Thoracic aorta (tissue), 2 donors: ENCODE measurements at regions not wholly inside any gene's neighbourhood (a gene's known extent, or its start where the extent isn't known, plus 50 kb on each side); places are given as distances from the start of the nearest gene placed in this dataset.

ENCODE experiments used
- ATAC-seq: fragments of 150-250 bp; one replicate; pipeline ENCODE4 v1.8.0; 2017; ENCODE audit warnings: low read depth; ENCODE audit not compliant: insufficient number of reproducible peaks, low FRiP score
- DNase-seq: peaks from one replicate; pipeline ENCODE4 v3.0.0-alpha.2; 2020; ENCODE audit warnings: low spot score
- H3K27ac ChIP-seq, 2 donors: fragments of 200-600 bp; sonication (generic); 1 replicate in 1 of 2; 2 replicates in 1 of 2; pipeline ENCODE4 v1.5.1; 2016; ENCODE audit warnings: mild to moderate bottlenecking in 2 of 2, moderate library complexity in 2 of 2
- H3K27me3 ChIP-seq: fragments of 200-600 bp; sonication (generic); replicated peaks from 2 replicates; pipeline ENCODE4 v1.6.0; 2016; ENCODE audit warnings: mild to moderate bottlenecking; ENCODE audit not compliant: insufficient read depth
- H3K36me3 ChIP-seq: fragments of 200-600 bp; sonication (generic); one replicate; pipeline ENCODE4 v1.5.1; 2016
- H3K4me1 ChIP-seq, 2 donors: fragments of 200-600 bp; sonication (generic); 1 replicate in 1 of 2; 2 replicates in 1 of 2; pipeline versions ENCODE4 v1.5.1 to v1.6.0; 2016; ENCODE audit warnings: low read depth in 2 of 2, mild to moderate bottlenecking in 1 of 2; ENCODE audit not compliant: control insufficient read depth in 1 of 2
- H3K4me3 ChIP-seq: fragments of 200-600 bp; sonication (generic); 2 replicates; pipeline ENCODE4 v1.5.1; 2016; ENCODE audit warnings: mild to moderate bottlenecking
- H3K9me3 ChIP-seq: fragments of 200-600 bp; sonication (generic); 2 replicates; pipeline ENCODE4 v1.5.1; 2016
- CTCF ChIP-seq: fragments of 200-600 bp; sonication (generic); IDR thresholded peaks from one replicate; pipeline ENCODE4 v1.5.1; 2019; ENCODE audit warnings: antibody characterized with exemption

- Histone ChIP-seq H3K4me1 (peaks cover 23 to 59% of the 10 kb centered on the region in 2 donors), H3K9me3 (no peaks in the 10 kb centered on the region), H3K4me3 (peak overlapping the region; percentile 48), H3K27ac (peak overlapping the region; percentile 89 to 95), H3K27me3 (no peaks in the 10 kb centered on the region), H3K36me3 (no peaks in the 10 kb centered on the region)
- ATAC-seq (no peak), DNase-seq (peak; percentile 15)
- peak; percentile 8 for TF ChIP-seq CTCF
Observed at GRCh38 chr5:142248853-142249462, 75.9 kb downstream of the SPRY4 start.

- DNase-seq (peak; percentile 31), ATAC-seq (peak; percentile 81)
- Histone ChIP-seq H3K36me3 (no peaks in the 10 kb centered on the region), H3K9me3 (no peaks in the 10 kb centered on the region), H3K27ac (peak overlapping the region; percentile 89 to 95), H3K4me3 (no peak overlapping the region), H3K4me1 (peaks cover 23 to 59% of the 10 kb centered on the region in 2 donors), H3K27me3 (no peaks in the 10 kb centered on the region)
- TF ChIP-seq CTCF = no peak
Observed at GRCh38 chr5:142246258-142246657, 78.6 kb downstream of the SPRY4 start.

- DNase-seq = no peak
- ATAC-seq = no peak
- Histone ChIP-seq H3K9me3 (no peaks in the 10 kb centered on the region), H3K27me3 (no peaks in the 10 kb centered on the region), H3K4me1 (peaks cover 23 to 59% of the 10 kb centered on the region in 2 donors), H3K36me3 (no peaks in the 10 kb centered on the region), H3K27ac (peak overlapping the region; percentile 89 to 95), H3K4me3 (no peak overlapping the region)
- no peak for TF ChIP-seq CTCF
Observed at GRCh38 chr5:142245786-142246185, 79.0 kb downstream of the SPRY4 start.

GRCh38 chr5:142244440-142244839, 80.4 kb downstream of the SPRY4 start:
- no peaks in the 10 kb centered on the region for H3K36me3 ChIP-seq
- no peak overlapping the region for H3K4me3 ChIP-seq
- no peak for ATAC-seq
- H3K27ac ChIP-seq = peak overlapping the region; percentile 89 to 95
- H3K4me1 ChIP-seq = peaks cover 16 to 49% of the 10 kb centered on the region in 2 donors
- DNase-seq = no peak
- H3K9me3 ChIP-seq = no peaks in the 10 kb centered on the region
- H3K27me3 ChIP-seq = no peaks in the 10 kb centered on the region
- no peak for TF ChIP-seq CTCF

GRCh38 chr5:142242272-142242671, 82.5 kb downstream of the SPRY4 start:
- no peak for TF ChIP-seq CTCF
- no peaks in the 10 kb centered on the region for H3K36me3 ChIP-seq

More at GRCh38 chr5:142242272-142242671, 82.5 kb downstream of the SPRY4 start:
- DNase-seq (no peak), ATAC-seq (no peak)
- H3K9me3 ChIP-seq = no peaks in the 10 kb centered on the region
- no peaks in the 10 kb centered on the region for H3K27me3 ChIP-seq
- peaks cover 8 to 32% of the 10 kb centered on the region in 2 donors for H3K4me1 ChIP-seq
- H3K4me3 ChIP-seq = no peak overlapping the region
- H3K27ac ChIP-seq = no peak overlapping the region
